ENCODE measurements at regions not wholly inside any gene's neighbourhood (a gene's known extent, or its start where the extent isn't known, plus 50 kb on each side); places are given as distances from the start of the nearest gene placed in this dataset.

- TF ChIP-seq POLR2A (IDR thresholded peaks at IDR 0.05) (no peak), CTCF (IDR thresholded peaks at IDR 0.05) (no peak)
- H3K27me3 ChIP-seq: no peaks in the 10 kb centered on the region
- 46 to 57% methylated on average over 3 of the region's 3 CpGs for WGBS, 2 donors
- intact Hi-C loops (cut with DNase I): no loop called here
- no peak overlapping the region for H3K4me3 ChIP-seq (replicated peaks in 1 of 3)
- H3K4me1 ChIP-seq: no peaks in the 10 kb centered on the region
- no peak for DNase-seq
- no peaks in the 10 kb centered on the region for H3K9me3 ChIP-seq
- no peak overlapping the region for H3K27ac ChIP-seq
- no peaks in the 10 kb centered on the region for H3K36me3 ChIP-seq
Observed at GRCh38 chr14:56918849-56919574, 108.7 kb upstream of the OTX2 start.

- 41 to 53% methylated on average over 5 of the region's 5 CpGs for WGBS, 2 donors
- no peaks in the 10 kb centered on the region for H3K4me1 ChIP-seq
- H3K4me3 ChIP-seq (replicated peaks in 1 of 3): no peak overlapping the region
- TF ChIP-seq POLR2A (IDR thresholded peaks at IDR 0.05) (no peak), CTCF (IDR thresholded peaks at IDR 0.05) (no peak)
- intact Hi-C loops (cut with DNase I): no loop called here
- DNase-seq: no peak
- no peaks in the 10 kb centered on the region for H3K9me3 ChIP-seq
- no peaks in the 10 kb centered on the region for H3K27me3 ChIP-seq
- no peaks in the 10 kb centered on the region for H3K36me3 ChIP-seq
- H3K27ac ChIP-seq: no peak overlapping the region
Observed at GRCh38 chr14:56905282-56905681, 95.0 kb upstream of the OTX2 start.

GRCh38 chr14:56903304-56903969 lies 93.2 kb upstream of the OTX2 start:
- no peak for TF ChIP-seq POLR2A (IDR thresholded peaks at IDR 0.05)
- no peak for TF ChIP-seq CTCF (IDR thresholded peaks at IDR 0.05)
- Histone ChIP-seq H3K27ac (no peak overlapping the region), H3K4me3 (replicated peaks in 1 of 3) (no peak overlapping the region), H3K27me3 (no peaks in the 10 kb centered on the region), H3K4me1 (no peaks in the 10 kb centered on the region), H3K36me3 (no peaks in the 10 kb centered on the region), H3K9me3 (no peaks in the 10 kb centered on the region)
- intact Hi-C loops (cut with DNase I): no loop called here
- no peak for DNase-seq
- 67 to 72% methylated on average over 6 of the region's 6 CpGs for WGBS, 2 donors

- 76 to 81% methylated on average over 6 of the region's 6 CpGs for WGBS, 2 donors
- TF ChIP-seq CTCF (IDR thresholded peaks at IDR 0.05): no peak
- no peak for TF ChIP-seq POLR2A (IDR thresholded peaks at IDR 0.05)
- H3K9me3 ChIP-seq: no peaks in the 10 kb centered on the region
- no peak overlapping the region for H3K27ac ChIP-seq
- no peaks in the 10 kb centered on the region for H3K4me1 ChIP-seq
- no peak overlapping the region for H3K4me3 ChIP-seq (replicated peaks in 1 of 3)
- intact Hi-C loops (cut with DNase I): no loop called here
- H3K36me3 ChIP-seq: no peaks in the 10 kb centered on the region
- DNase-seq: no peak
- H3K27me3 ChIP-seq: no peaks in the 10 kb centered on the region
Observed at GRCh38 chr14:56902385-56902784, 92.1 kb upstream of the OTX2 start.

GRCh38 chr14:56900726-56901125 lies 90.4 kb upstream of the OTX2 start:
- intact Hi-C loops (cut with DNase I): no loop called here
- H3K36me3 ChIP-seq: no peaks in the 10 kb centered on the region

More at GRCh38 chr14:56900726-56901125, 90.4 kb upstream of the OTX2 start:
- TF ChIP-seq POLR2A (IDR thresholded peaks at IDR 0.05) (no peak), CTCF (IDR thresholded peaks at IDR 0.05) (no peak)
- no peaks in the 10 kb centered on the region for H3K4me1 ChIP-seq
- no peak overlapping the region for H3K27ac ChIP-seq
- H3K9me3 ChIP-seq: no peaks in the 10 kb centered on the region
- 77 to 85% methylated on average over 6 of the region's 6 CpGs for WGBS, 2 donors
- no peak for DNase-seq
- no peak overlapping the region for H3K4me3 ChIP-seq (replicated peaks in 1 of 3)
- no peaks in the 10 kb centered on the region for H3K27me3 ChIP-seq
